ENCODE measurements at regions not wholly inside any gene's neighbourhood (a gene's known extent, or its start where the extent isn't known, plus 50 kb on each side); places are given as distances from the start of the nearest gene placed in this dataset.
"Not testable (repeated sequence)": the region's sequence is repeated elsewhere in the genome, so short reads cannot be mapped to it uniquely, and the experiment has no call there.

DNA sequence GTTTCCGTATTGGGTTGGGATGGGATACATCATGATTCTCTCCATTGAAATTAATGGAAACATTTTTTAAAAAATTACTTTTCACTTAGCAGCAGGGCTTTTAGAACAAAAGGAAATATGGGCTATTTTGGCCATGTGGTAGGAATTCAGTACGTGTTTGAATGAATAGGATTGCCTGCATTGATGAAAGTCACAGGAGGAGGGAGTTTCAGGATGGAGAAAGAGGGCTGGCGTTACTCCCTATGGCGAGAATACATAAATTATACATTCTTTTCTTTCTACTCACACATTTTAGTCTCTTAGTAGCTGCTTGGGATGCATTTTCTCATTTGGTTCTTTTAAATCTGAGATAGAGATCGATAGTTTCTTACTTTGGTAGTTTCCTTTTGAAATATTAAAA lies 100.3 kb upstream of the PDHA1 start:
- no peak for DNase-seq

DNA sequence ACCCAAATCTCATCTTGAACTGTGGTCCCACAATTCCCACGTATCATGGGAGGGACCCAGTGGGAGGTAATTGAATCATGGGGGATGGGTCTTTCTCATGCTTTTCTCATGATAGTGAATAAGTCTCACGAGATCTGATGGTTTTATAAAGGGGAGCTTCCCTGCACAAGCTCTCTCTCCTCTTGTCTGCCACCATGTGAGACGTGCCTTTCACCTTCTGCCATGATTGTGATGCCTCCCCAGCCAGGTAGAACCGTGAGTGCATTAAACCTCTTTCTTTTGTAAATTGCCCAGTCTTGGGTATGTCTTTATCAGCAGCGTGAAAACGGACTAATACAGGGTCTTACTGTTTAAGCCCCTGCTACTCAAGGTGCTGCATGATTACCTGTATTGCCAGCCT lies 98.8 kb upstream of the PDHA1 start:
- DNase-seq = not testable (repeated sequence)

DNA sequence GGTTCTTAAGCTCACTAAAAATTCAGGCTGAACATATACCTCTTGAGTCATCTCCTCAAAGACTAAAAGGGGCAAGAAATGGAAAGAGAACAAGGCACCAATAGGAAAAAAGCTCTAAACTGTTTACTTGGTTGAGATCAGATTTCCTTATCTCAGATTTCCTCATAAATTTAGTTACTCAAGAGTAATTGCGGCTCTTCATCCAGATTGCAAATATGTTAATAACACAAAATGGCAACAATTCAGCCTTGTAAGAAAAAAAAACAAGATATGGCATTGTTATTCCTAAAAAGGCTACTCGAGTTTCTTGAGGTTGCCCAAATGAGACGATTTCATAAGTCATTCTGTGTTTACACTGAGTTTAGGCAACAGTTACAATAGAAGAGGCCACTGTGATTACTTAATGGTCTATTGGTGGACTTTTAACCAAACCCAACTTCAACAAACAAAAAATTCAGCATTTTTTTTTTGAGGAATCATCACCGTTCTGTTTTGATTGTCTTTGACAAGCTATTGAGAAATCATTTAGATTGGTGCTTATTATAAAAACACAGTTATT lies 97.9 kb upstream of the PDHA1 start:
- no peak for DNase-seq

DNA sequence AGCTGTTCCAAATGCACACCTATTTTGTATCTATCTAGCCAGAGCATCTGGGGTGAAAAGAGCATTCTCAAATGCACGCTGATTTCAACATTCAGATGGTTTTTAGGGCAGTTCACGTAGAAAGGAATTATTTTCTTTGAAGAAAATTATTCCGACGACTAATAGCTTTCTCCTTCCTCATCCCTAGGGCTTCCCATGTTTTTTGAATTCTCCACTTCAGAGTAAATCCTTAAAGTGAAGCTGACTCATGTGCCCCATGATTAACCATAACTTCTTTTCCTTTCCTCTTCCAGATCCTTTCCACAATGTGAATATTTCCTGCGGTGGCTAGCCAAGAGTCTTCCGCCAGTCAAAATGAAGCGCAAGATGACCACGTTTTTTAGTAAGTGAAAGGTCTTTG lies 86.7 kb upstream of the PDHA1 start:
- DNase-seq = no peak

DNA sequence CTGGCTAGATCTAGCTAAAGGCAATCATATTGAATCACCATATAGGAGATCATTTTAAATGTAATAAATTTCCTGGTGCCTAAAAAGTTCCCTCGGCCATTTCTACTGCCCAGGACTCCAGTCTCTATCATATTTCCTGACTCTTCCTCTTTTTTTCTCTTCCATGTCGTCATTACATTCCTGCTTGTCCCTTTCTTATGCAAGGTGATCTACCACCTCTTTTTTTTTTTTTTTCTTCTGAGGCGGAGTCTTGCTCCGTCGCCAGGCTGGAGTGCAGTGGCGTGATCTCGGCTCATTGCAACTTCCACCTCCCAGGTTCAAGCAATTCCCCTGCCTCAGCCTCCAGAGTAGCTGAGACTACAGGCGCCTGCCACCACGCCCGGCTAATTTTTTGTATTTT lies 82.7 kb upstream of the PDHA1 start:
- DNase-seq = not testable (repeated sequence)

DNA sequence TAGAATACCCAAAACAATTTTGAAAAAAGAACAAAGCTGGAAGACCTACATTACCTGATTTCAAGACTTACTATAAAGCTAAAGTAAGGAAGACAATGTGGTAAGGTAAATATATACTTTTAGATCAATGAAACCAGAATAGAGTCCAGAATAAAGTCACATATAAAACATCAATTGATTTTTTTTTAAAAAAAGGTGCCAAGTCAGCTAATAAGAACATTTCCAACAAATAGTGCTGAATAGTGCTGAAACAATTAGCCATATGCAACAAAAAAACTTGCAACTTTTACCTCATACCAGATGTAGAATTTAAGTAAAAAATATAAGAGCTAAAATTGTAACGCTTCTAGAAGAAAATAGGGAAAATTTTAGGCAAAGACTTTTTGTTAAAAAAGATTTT lies 73.0 kb upstream of the PDHA1 start:
- DNase-seq = no peak

DNA sequence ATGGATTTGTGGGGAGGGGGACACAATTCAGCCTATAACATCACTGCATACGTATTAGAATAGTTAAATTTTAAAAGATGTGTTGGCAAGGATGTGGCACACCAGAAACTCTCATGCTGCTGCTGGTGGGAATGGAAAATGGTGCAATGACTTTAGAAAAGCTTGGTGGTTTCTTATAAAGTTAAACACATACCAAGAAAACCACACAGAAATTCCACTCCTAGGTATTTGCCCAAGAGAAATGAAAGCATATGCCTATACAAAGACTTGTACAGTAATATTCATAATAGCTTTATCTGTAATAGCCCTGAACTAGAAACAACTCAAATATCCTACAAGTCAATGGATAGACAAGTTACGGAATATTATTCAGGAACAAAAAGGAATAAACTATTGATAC lies 71.3 kb upstream of the PDHA1 start:
- DNase-seq = peak in 1 of 5 experiments; percentile 15

DNA sequence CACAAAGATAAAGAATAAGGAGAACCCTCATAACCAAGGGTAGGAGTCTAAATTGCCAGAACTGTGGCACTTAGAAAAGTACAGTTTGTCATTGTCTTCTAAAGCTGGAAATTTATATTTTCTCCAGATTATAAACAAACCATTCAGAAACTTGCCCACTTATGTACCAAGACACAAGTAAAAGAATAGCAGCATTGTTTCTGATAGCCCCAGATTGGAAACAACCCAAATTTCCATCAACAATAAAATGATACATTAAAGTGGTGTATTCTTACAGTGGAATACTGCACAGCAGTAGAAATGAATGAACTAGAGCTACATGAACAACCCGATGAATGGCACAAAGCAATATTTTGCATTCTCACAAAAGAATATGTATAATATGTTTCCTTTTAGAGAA lies 63.1 kb upstream of the PDHA1 start:
- no peak for DNase-seq

DNA sequence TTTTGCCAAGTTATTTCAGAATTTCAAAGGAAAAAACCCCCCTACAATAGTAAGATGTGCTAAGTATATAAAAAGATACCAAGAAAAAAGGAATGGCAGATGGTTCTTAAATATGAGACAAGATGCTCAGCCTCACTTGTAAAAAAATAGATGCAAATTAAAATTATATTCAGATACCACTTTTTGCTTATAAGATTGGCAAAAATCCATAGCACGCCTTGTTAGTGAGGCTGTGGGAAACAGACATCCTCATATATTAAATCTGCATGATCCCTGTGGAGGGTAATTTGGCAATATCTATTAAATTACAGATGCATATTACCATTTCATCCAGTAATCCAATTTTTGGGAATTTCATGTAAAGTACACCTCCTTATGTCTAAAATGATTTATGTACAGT lies 62.5 kb upstream of the PDHA1 start:
- no peak for DNase-seq

DNA sequence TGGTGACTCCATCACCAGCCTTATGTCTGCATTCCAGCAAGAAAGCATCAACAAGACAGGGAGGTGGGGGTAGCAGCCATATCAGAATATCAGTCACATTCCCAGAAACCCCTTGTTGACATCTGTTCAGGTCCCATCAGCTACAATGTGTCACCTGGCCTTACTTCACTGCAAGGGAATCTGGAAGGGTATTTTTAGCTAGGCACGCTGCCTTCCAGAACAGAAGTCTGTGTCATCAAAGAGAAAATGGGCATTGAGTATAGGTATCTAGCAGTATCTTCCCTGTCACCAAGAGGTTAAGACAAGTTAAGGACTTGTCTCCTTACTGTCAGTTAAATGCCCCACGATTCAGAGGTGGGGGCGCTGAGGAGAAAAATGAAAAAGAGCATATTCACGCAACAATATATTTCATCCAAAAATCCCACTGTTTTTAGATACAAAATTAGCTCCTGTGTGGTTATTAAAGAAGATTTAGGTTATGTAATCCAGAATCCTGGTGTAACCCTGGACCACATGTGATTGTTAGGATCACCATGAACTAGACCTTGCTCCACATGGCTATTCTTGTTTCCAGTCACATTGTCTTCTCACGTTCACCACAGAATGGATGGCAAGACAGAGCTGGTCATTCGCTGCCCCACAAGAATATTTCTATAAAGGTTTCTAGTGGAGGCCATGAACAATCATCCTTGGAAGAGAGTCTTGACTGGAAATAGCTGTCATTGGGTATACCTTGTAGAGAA lies 60.0 kb upstream of the PDHA1 start:
- DNase-seq = no peak

DNA sequence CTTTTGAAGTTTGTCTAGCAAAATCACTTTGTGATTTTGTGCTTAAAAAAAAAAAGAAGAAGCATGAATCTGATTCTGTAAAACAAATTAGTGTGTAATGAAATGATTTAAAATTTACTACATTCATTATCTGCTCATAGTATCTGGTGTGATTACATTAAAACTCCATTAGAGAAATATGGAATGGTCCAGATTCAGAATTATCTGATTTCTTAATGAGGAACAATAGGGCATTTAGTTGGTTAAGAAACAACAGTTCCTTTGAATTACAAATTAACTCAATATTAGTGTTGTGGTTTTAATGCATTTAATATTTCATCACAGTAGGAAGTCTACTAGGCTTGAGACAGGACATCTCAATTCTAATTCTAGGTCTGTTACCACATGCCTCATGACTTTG lies 57.9 kb upstream of the PDHA1 start:
- no peak for DNase-seq

DNA sequence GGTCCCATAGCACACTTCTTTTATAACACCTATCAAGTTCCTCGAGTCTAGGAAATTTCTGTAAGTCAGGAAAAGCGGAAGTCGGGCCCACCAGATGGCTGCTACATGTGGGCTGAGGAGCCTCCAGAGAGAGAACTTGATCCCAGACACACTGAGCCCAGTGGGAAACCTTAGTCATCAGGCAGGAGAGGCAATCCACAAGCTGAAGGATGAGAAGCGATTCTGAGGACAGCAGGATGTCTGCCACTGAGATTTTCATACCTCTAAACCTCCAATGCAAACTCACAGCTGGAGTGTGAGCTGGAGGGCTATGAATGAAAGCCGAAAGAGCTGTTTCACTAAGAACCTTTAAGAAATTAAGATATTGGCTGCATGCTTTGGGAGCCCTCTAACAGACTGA lies 52.6 kb upstream of the PDHA1 start:
- DNase-seq = no peak

DNA sequence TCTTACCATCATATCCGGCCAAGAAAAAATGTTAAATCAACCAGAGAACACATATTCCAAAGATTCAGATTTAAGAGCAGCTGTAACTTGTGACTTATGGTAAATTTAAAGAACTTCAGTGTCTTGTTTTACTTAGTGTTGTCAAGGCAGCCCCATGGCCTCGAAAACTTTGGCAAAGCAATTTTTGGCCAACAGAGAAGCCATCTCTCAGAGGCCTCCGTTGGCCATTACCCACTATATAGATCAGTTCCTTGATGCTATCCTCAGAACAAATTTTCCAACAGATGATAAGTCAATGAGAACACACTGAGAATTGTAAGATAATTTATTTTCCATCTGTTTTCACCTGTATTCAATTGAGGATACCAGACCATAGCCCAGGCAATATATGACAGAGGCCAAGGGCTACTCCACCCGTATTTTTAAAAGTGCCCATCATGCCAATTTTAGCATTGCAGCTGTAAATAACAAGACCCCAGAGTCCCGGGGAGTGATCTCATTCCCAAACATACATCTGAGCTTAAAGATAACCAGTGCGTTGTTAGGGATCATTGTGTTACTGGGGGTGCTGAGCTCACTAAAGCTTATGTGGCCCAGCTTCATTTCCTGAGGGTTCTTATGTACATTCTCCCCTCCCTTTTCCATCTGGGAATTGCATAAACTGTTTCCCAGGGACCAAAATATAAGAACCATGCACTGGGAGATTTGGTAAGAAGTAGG lies 50.0 kb upstream of the PDHA1 start:
- no peak for DNase-seq
